ENCODE measurements at regions not wholly inside any gene's neighbourhood (a gene's known extent, or its start where the extent isn't known, plus 50 kb on each side); places are given as distances from the start of the nearest gene placed in this dataset.
A peak's percentile ranks its signal among the peaks of the same experiment; 100 is the strongest.

DNA sequence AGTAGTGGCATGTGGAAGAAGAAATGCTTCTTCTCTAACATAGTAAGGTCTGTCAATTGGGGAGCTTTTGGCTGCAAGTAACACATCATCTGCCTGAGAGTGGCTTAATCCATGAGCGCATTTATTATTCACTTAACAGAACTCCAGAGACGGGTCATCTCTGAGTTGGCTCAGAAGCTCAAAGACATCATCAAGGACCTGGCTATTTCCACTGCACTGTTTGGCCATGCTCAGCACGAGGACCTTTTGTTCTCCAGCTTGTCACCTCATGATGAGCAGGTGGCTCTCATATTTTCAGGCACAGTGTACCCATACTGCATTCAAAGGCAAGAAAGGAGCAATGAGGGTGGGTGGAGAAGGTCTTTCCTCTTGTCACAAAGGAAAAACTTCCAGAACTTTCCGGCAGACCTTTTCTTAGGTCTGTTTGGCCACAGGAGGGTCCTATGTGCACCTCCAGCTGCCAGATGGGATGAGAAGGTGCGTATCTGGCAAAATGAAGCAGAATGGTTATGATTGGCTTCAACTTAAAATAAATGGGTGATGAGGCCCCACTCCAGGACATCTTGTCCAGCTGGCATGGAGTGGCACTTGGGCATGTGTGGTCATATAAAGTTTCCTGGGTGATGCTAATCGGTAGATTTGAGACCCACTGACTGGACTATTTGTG lies 55.6 kb upstream of the SHH start:
- Histone ChIP-seq H3K4me1 (no peaks in the 10 kb centered on the region), H3K4me3 (no peak overlapping the region), H3K27me3 (no peaks in the 10 kb centered on the region), H3K36me3 (no peaks in the 10 kb centered on the region), H3K27ac (no peak overlapping the region), H3K9me3 (no peaks in the 10 kb centered on the region)
- no peak for DNase-seq
- no peak for TF ChIP-seq EP300 (IDR thresholded peaks at IDR 0.05)
- no peak for TF ChIP-seq POLR2A (IDR thresholded peaks at IDR 0.05)
- TF ChIP-seq POLR2AphosphoS5 (IDR thresholded peaks at IDR 0.05), result no peak
- TF ChIP-seq, protein P1, sequence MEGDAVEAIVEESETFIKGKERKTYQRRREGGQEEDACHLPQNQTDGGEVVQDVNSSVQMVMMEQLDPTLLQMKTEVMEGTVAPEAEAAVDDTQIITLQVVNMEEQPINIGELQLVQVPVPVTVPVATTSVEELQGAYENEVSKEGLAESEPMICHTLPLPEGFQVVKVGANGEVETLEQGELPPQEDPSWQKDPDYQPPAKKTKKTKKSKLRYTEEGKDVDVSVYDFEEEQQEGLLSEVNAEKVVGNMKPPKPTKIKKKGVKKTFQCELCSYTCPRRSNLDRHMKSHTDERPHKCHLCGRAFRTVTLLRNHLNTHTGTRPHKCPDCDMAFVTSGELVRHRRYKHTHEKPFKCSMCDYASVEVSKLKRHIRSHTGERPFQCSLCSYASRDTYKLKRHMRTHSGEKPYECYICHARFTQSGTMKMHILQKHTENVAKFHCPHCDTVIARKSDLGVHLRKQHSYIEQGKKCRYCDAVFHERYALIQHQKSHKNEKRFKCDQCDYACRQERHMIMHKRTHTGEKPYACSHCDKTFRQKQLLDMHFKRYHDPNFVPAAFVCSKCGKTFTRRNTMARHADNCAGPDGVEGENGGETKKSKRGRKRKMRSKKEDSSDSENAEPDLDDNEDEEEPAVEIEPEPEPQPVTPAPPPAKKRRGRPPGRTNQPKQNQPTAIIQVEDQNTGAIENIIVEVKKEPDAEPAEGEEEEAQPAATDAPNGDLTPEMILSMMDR (IDR thresholded peaks at IDR 0.05), result no peak
- ATAC-seq (ENCODE audit: low FRiP score in 2 of 2), result no peak
- WGBS, 2 donors, result 77 to 91% methylated on average over 6 of the region's 6 CpGs

DNA sequence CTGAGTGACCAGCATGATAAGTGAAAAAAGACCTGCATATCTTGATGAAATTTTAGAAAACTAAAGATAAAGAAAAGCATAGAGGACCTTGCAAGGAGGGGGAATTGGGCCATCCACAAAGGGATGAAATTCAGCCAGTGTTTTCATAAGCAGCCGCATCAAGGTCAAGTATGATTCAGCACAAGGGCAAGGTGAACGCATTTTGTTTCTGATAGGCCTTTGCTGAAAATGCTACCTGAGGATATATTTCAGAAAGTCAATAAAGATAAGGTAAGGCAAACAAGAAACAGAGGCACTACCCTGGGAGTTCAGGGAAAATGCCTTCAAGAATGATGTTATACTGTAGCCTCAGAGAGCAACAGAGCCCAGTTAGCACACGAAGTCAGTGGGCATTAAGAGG lies 55.0 kb upstream of the SHH start:
- Histone ChIP-seq H3K27ac (no peak overlapping the region), H3K36me3 (no peaks in the 10 kb centered on the region), H3K27me3 (no peaks in the 10 kb centered on the region), H3K9me3 (no peaks in the 10 kb centered on the region), H3K4me1 (no peaks in the 10 kb centered on the region), H3K4me3 (no peak overlapping the region)
- TF ChIP-seq POLR2AphosphoS5 (IDR thresholded peaks at IDR 0.05), result no peak
- TF ChIP-seq EP300 (IDR thresholded peaks at IDR 0.05), result no peak
- TF ChIP-seq, protein P1 (IDR thresholded peaks at IDR 0.05), result no peak
- TF ChIP-seq POLR2A (IDR thresholded peaks at IDR 0.05), result no peak
- DNase-seq, result no peak
- no peak for ATAC-seq (ENCODE audit: low FRiP score in 2 of 2)
- WGBS, 2 donors, result 67 to 70% methylated on average over 3 of the region's 3 CpGs

DNA sequence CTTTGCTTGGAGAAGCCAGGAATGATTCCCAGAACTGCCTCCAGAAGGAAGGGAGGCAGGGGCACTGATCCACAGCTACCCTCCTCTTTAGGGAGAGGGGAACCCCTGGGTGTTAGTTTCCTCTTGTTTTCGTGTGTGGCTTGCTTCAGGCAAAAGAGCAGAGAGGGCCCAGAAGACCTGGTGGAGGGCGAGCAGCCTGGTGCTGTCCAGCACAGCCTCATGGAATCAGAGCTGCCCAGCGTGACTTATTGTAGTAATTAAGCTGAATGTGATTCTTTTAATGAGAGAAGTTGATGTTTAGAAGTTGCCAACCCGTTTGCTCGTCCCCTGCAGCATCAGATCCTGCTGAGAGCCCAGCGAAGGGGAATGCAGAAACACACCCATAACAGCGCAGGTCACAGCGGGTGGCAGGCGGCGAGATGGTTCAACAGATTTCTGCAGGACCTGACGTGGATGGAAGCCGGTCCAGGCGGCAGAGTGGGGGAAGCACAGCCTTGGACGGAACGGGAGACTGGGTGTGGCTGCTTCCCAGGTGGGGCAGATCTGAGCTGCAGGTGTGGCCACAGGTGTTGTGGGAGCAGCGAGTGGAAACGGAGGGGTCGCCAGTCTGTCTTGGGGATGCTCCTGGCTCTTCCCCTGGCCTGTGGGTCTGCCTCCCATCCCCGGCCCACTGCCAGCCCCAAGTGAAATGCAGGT lies 53.7 kb upstream of the SHH start:
- no peak overlapping the region for H3K27ac ChIP-seq
- ATAC-seq (ENCODE audit: low FRiP score in 2 of 2) (no peak), DNase-seq (peak in 1 of 2 donors; percentile 39)
- peaks cover 0 to 12% (median 1%) of the 10 kb centered on the region in 4 donors for H3K4me1 ChIP-seq
- no peaks in the 10 kb centered on the region for H3K27me3 ChIP-seq
- no peak overlapping the region for H3K4me3 ChIP-seq
- no peaks in the 10 kb centered on the region for H3K9me3 ChIP-seq
- WGBS, 2 donors, result 60 to 76% methylated on average over 16 to 19 of the region's 19 CpGs
- TF ChIP-seq POLR2A (IDR thresholded peaks at IDR 0.05), result no peak
- TF ChIP-seq, protein P1 (IDR thresholded peaks at IDR 0.05), result no peak
- no peak for TF ChIP-seq POLR2AphosphoS5 (IDR thresholded peaks at IDR 0.05)
- TF ChIP-seq EP300 (IDR thresholded peaks at IDR 0.05), result no peak
- H3K36me3 ChIP-seq, result no peaks in the 10 kb centered on the region

DNA sequence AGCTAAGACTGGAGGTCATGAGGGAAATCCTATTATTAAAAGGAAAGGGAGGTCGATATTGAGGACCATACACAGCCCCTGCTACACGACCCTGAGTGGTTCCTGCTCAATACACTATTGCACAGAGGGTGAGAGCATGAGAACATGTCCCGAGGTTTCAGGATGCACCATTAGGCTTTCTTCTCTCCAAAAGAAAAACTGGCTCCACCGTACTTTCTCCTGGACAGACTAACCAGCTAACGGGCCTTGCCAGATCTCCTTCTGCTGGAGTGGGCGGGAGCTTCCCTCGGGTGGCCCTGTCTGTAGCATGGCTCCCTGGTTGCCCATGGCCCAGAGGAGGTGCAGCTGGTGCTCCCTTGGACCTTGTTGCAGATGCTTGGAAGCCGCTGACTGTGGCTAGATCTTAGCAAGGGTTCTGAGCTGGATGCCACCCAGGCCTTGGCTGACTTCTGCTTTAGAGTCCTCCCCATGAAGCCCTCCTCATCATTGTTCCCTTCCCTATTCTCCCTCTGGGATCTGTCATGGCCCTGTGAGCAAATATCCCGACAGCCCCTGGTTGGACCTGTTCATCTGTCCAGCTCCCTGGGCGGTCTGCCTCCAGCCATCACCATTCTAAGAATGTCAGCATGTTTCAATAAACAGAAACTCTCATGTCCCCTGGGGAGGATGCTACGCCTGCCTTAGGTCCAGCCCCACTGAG lies 52.9 kb upstream of the SHH start:
- Histone ChIP-seq H3K27me3 (no peaks in the 10 kb centered on the region), H3K27ac (no peak overlapping the region), H3K4me1 (peaks cover 0 to 17% (median 4%) of the 10 kb centered on the region in 4 donors), H3K4me3 (no peak overlapping the region), H3K36me3 (no peaks in the 10 kb centered on the region), H3K9me3 (no peaks in the 10 kb centered on the region)
- TF ChIP-seq, protein P1 (IDR thresholded peaks at IDR 0.05), result no peak
- TF ChIP-seq POLR2A (IDR thresholded peaks at IDR 0.05) (no peak), POLR2AphosphoS5 (IDR thresholded peaks at IDR 0.05) (no peak), EP300 (IDR thresholded peaks at IDR 0.05) (no peak)
- DNase-seq (no peak), ATAC-seq (ENCODE audit: low FRiP score in 2 of 2) (no peak)
- 81 to 82% methylated on average over 7 to 11 of the region's 11 CpGs for WGBS, 2 donors

All from upper lobe of left lung (tissue), 6 donors.